Liver (tissue), 8 donors: ENCODE measurements at regions not wholly inside any gene's neighbourhood (a gene's known extent, or its start where the extent isn't known, plus 50 kb on each side); places are given as distances from the start of the nearest gene placed in this dataset.

ENCODE experiments used
- DNase-seq: peaks from one replicate; pipeline ENCODE4 v3.0.0-alpha.2; 2017; ENCODE audit warnings: low spot score
- H3K27ac ChIP-seq, 2 donors: one replicate each; pipeline ENCODE4 v1.7.0; 2013; ENCODE audit warnings: inconsistent platforms in 2 of 2, low read length in 2 of 2, control low read depth in 1 of 2, low read depth in 1 of 2, mild to moderate bottlenecking in 1 of 2
- H3K27me3 ChIP-seq, 4 donors: one replicate each; pipeline versions ENCODE4 v1.6.1 to v1.7.0; 2013; ENCODE audit warnings: low read length in 3 of 4, inconsistent platforms in 1 of 4, mild to moderate bottlenecking in 1 of 4, moderate library complexity in 1 of 4; ENCODE audit not compliant: control insufficient read depth in 4 of 4, insufficient read depth in 4 of 4
- H3K36me3 ChIP-seq, 4 donors: one replicate each; pipeline versions ENCODE4 v1.6.1 to v1.7.0; 2013; ENCODE audit warnings: low read length in 3 of 4, mild to moderate bottlenecking in 3 of 4, low read depth in 1 of 4, moderate library complexity in 1 of 4; ENCODE audit not compliant: control insufficient read depth in 4 of 4, insufficient read depth in 3 of 4
- H3K4me1 ChIP-seq, 4 donors: one replicate each; pipeline versions ENCODE4 v1.6.1 to v1.7.0; 2013; ENCODE audit warnings: low read length in 3 of 4, mild to moderate bottlenecking in 3 of 4, moderate library complexity in 1 of 4; ENCODE audit not compliant: control insufficient read depth in 4 of 4, insufficient read depth in 4 of 4
- H3K4me3 ChIP-seq, 3 donors: one replicate each; pipeline versions ENCODE4 v1.6.1 to v1.7.0; 2013; ENCODE audit warnings: low read length in 3 of 3, control low read depth in 1 of 3, low read depth in 1 of 3, mild to moderate bottlenecking in 1 of 3
- H3K9ac ChIP-seq, 2 donors: one replicate each; pipeline ENCODE4 v1.7.0; 2013; ENCODE audit warnings: low read length in 2 of 2, mild to moderate bottlenecking in 2 of 2, moderate library complexity in 2 of 2, control low read depth in 1 of 2, low read depth in 1 of 2
- H3K9me3 ChIP-seq, 4 donors: one replicate each; pipeline versions ENCODE4 v1.6.1 to v1.7.0; 2013; ENCODE audit warnings: low read length in 3 of 4; ENCODE audit not compliant: control insufficient read depth in 4 of 4
- ATF3 ChIP-seq: IDR thresholded peaks from 2 replicates; pipeline ENCODE4 v1.6.1; 2016; ENCODE audit warnings: antibody characterized with exemption
- CTCF ChIP-seq: fragments of 150-350 bp; IDR thresholded peaks from 2 replicates; pipeline ENCODE4 v1.5.1; 2017; ENCODE audit warnings: improper control_type of control experiment, low read depth, low read length; ENCODE audit not compliant: missing input control
- EGR1 ChIP-seq, 2 donors: IDR thresholded peaks; 2 replicates each; pipeline ENCODE4 v1.6.1; 2016 to 2018; ENCODE audit warnings: antibody characterized with exemption in 2 of 2, low read depth in 2 of 2
- FOXA2 ChIP-seq: IDR thresholded peaks from 2 replicates; pipeline ENCODE4 v1.6.1; 2016; ENCODE audit warnings: antibody characterized with exemption
- GABPA ChIP-seq, 2 donors: IDR thresholded peaks in 1 of 2; conservative IDR thresholded peaks in 1 of 2; 2 replicates each; pipeline ENCODE4 v1.6.1; 2016; ENCODE audit warnings: antibody characterized with exemption in 2 of 2, mild to moderate bottlenecking in 1 of 2, moderate library complexity in 1 of 2
- HNF4A ChIP-seq, 2 donors: conservative IDR thresholded peaks; 2 replicates each; pipeline ENCODE4 v1.6.1; 2016; ENCODE audit warnings: antibody characterized with exemption in 2 of 2, mild to moderate bottlenecking in 2 of 2
- HNF4G ChIP-seq: IDR thresholded peaks from 2 replicates; pipeline ENCODE4 v1.6.1; 2016; ENCODE audit warnings: antibody characterized with exemption
- JUND ChIP-seq, 2 donors: IDR thresholded peaks; 2 replicates each; pipeline ENCODE4 v1.6.1; 2016; ENCODE audit warnings: antibody characterized with exemption in 2 of 2
- MAX ChIP-seq: IDR thresholded peaks from 2 replicates; pipeline ENCODE4 v1.6.1; 2016; ENCODE audit warnings: antibody characterized with exemption
- NR2F2 ChIP-seq: IDR thresholded peaks from 2 replicates; pipeline ENCODE4 v1.6.1; 2016; ENCODE audit warnings: antibody characterized with exemption
- RAD21 ChIP-seq, 2 donors: IDR thresholded peaks; 2 replicates each; pipeline ENCODE4 v1.6.1; 2016; ENCODE audit warnings: antibody characterized with exemption in 2 of 2, mild to moderate bottlenecking in 2 of 2
- REST ChIP-seq: IDR thresholded peaks from 2 replicates; pipeline ENCODE4 v1.6.1; 2016; ENCODE audit warnings: antibody characterized with exemption, mild to moderate bottlenecking
- RXRA ChIP-seq, 2 donors: IDR thresholded peaks; 2 replicates each; pipeline ENCODE4 v1.6.1; 2017 to 2018; ENCODE audit warnings: antibody characterized with exemption in 2 of 2, mild to moderate bottlenecking in 1 of 2
- SP1 ChIP-seq: IDR thresholded peaks from 2 replicates; pipeline ENCODE4 v1.6.1; 2018; ENCODE audit warnings: antibody characterized with exemption, mild to moderate bottlenecking
- TAF1 ChIP-seq: conservative IDR thresholded peaks from 2 replicates; pipeline ENCODE4 v1.6.1; 2016; ENCODE audit warnings: antibody characterized with exemption, mild to moderate bottlenecking
- YY1 ChIP-seq: IDR thresholded peaks from 2 replicates; pipeline ENCODE4 v1.6.1; 2016; ENCODE audit warnings: antibody characterized with exemption, mild to moderate bottlenecking
- ZBTB33 ChIP-seq: IDR thresholded peaks from 2 replicates; pipeline ENCODE4 v1.6.1; 2016; ENCODE audit warnings: antibody characterized with exemption
- WGBS: extraction: QIAGEN DNeasy Blood & Tissue Kit; methylation state at CpG from one replicate; pipeline ENCODE4 v1.1.7; 2013; 5-methylcytosine and 5-hydroxymethylcytosine counted together
- donor health status: healthy.
- donor health status: healthy.
- donor health status: healthy.
- donor health status: healthy.
- donor health status: healthy.

GRCh38 chr16:5768445-5768844 lies 670.9 kb upstream of the EEF2KMT start:
- Histone ChIP-seq H3K4me3 (no peak overlapping the region), H3K9ac (no peak overlapping the region), H3K9me3 (peaks cover 0 to 3% (median 1%) of the 10 kb centered on the region in 4 donors), H3K36me3 (no peaks in the 10 kb centered on the region), H3K27me3 (peaks cover 0 to 9% (median 1%) of the 10 kb centered on the region in 4 donors), H3K4me1 (no peaks in the 10 kb centered on the region), H3K27ac (no peak overlapping the region)
- WGBS = 66% methylated on average over 7 of the region's 7 CpGs
- TF ChIP-seq TAF1 = no peak
- TF ChIP-seq HNF4A (conservative IDR thresholded peaks at IDR 0.05) = no peak
- DNase-seq = no peak

- no peak for DNase-seq
- Histone ChIP-seq H3K9me3 (peaks cover 0 to 3% (median 0%) of the 10 kb centered on the region in 4 donors), H3K36me3 (no peaks in the 10 kb centered on the region), H3K4me1 (no peaks in the 10 kb centered on the region), H3K27me3 (no peaks in the 10 kb centered on the region), H3K27ac (no peak overlapping the region), H3K4me3 (no peak overlapping the region), H3K9ac (no peak overlapping the region)
- TF ChIP-seq ATF3 (no peak), JUND (IDR thresholded peaks at IDR 0.05) (no peak), MAX (no peak), ZBTB33 (no peak), REST (no peak), FOXA2 (no peak), NR2F2 (no peak)
- 63% methylated on average over 11 of the region's 11 CpGs for WGBS
Observed at GRCh38 chr16:5763176-5763575, 665.6 kb upstream of the EEF2KMT start.

- Histone ChIP-seq H3K27ac (no peak overlapping the region), H3K4me1 (no peaks in the 10 kb centered on the region), H3K9ac (no peak overlapping the region), H3K27me3 (no peaks in the 10 kb centered on the region), H3K9me3 (peaks cover 0 to 3% (median 0%) of the 10 kb centered on the region in 4 donors), H3K36me3 (no peaks in the 10 kb centered on the region), H3K4me3 (no peak overlapping the region)
- WGBS = 75% methylated on average over 10 of the region's 10 CpGs
- no peak for DNase-seq
- TF ChIP-seq HNF4G = no peak
- TF ChIP-seq HNF4A (conservative IDR thresholded peaks at IDR 0.05) = no peak
- TF ChIP-seq GABPA (IDR thresholded peaks at IDR 0.05 in 1 of 2, conservative IDR thresholded peaks at IDR 0.05 in 1 of 2) = no peak
- TF ChIP-seq RXRA (IDR thresholded peaks at IDR 0.05) = no peak
- no peak for TF ChIP-seq SP1
- TF ChIP-seq FOXA2 = no peak
- no peak for TF ChIP-seq NR2F2
- TF ChIP-seq CTCF = no peak
- no peak for TF ChIP-seq RAD21 (IDR thresholded peaks at IDR 0.05)
- TF ChIP-seq YY1 = no peak
- TF ChIP-seq JUND (IDR thresholded peaks at IDR 0.05) = no peak
- TF ChIP-seq ZBTB33 = no peak
- no peak for TF ChIP-seq EGR1 (IDR thresholded peaks at IDR 0.05; ENCODE audit: low read depth in 2 of 2)
- no peak for TF ChIP-seq TAF1
Observed at GRCh38 chr16:5762362-5762761, 664.8 kb upstream of the EEF2KMT start.
